Pancreas (tissue), 10 donors: ENCODE measurements at regions not wholly inside any gene's neighbourhood (a gene's known extent, or its start where the extent isn't known, plus 50 kb on each side); places are given as distances from the start of the nearest gene placed in this dataset.

Source experiments
- ATAC-seq, 4 donors: fragments of 200-7000 bp; cut with Tn5 transposase; one replicate each; pipeline versions ENCODE4 v1.8.0 to v1.9.1; 2020; ENCODE audit warnings: mild to moderate bottlenecking in 4 of 4, moderate library complexity in 4 of 4
- DNase-seq, 6 donors: peaks; one replicate each; pipeline ENCODE4 v3.0.0-alpha.2; 2020
- FAIRE-seq: peaks from 2 replicates; lab custom pipeline; 2012; peaks lifted over from hg19 to GRCh38; lab: Jason Lieb, UNC
- H3K27ac ChIP-seq, 4 donors: fragments of 200-600 bp; sonication (generic); 1 replicate in 3 of 4; 2 replicates in 1 of 4; pipeline versions ENCODE4 v1.5.0 to v1.8.0; 2020
- H3K27me3 ChIP-seq, 4 donors: fragments of 200-600 bp; one replicate each; pipeline ENCODE4 v1.8.0; 2021
- H3K36me3 ChIP-seq, 3 donors: fragments of 200-600 bp; sonication (generic) in 1 of 3; one replicate each; pipeline versions ENCODE4 v1.5.0 to v1.8.0; 2020 to 2021
- H3K4me1 ChIP-seq, 3 donors: fragments of 200-600 bp; one replicate each; pipeline ENCODE4 v1.8.0; 2021
- H3K4me3 ChIP-seq, 4 donors: fragments of 200-600 bp; sonication (generic) in 2 of 4; one replicate each; pipeline versions ENCODE4 v1.5.0 to v1.8.0; 2020 to 2021
- H3K9me3 ChIP-seq, 4 donors: fragments of 200-600 bp; one replicate each; pipeline ENCODE4 v1.8.0; 2021
- WGBS, 2 donors: extraction: QIAGEN DNeasy Blood & Tissue Kit; methylation state at CpG; one replicate each; pipeline ENCODE4 v1.1.7; 2013; 5-methylcytosine and 5-hydroxymethylcytosine counted together
- intact Hi-C, 3 donors: fragments of 100-400 bp; cut with DNase I; formaldehyde crosslinking; loops; one replicate each; pipeline versions ENCODE4 v1.11.1 to v1.14.2; 2022
- TF ChIP-seq, protein P1 (sequence below), 4 donors: fragments of 200-600 bp; sonication (generic) in 3 of 4; IDR thresholded peaks; one replicate each; pipeline versions ENCODE4 v1.5.0 to v1.8.0; 2021; ENCODE audit warnings: antibody characterized with exemption in 4 of 4
- donor health status: healthy with polysubstance abuse.
- donor health status: DM: no; HTN: no; CAD: no; lungs with moderate emphysema.
- donor health status: DM: no; HTN: no; CAD: no.
- donor health status: control.
- donor health status: control.
- donor health status: Bipolar disorder and iron deficiency.
- donor health status: DM: yes; HTN: yes; CAD: no.
- donor health status: DM: no; HTN: no; CAD: no.
- donor health status: DM: no; HTN: no; CAD: no.
- donor health status: DM: yes; HTN: yes; CAD: no.

DNA sequence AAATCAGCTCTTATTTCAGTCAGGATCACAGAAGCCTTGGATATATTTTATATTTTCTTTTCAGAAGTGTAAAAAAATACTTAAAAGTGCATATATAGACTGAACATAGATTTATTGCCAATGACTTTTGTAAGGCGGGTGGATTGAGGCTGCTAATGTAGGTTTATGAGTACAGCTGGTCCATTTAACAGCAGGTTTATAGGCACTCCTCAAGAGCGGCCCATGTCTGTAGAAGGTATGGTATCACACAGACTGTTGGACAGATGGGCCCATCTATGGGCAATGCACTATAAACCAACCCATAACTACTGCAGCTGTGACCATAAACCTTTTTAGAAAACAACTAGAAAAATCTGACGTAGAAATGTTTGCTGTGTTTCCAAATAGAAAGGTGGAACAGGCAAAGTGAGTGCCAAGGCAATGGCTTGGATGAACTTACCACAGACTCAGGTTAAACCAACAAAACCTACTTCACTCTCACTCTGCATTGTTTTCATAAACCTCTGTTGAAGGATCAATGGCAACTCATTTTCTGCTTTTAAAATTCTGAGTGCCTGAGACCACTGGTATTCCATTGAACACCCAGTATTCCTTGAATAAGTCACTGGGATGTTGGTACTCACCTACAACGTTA is 170.6 kb upstream of the EYA4 start:
- no peaks in the 10 kb centered on the region for H3K4me1 ChIP-seq
- no peaks in the 10 kb centered on the region for H3K27me3 ChIP-seq
- no peaks in the 10 kb centered on the region for H3K9me3 ChIP-seq
- intact Hi-C loops = no loop called here
- no peak for DNase-seq
- FAIRE-seq = no peak
- ATAC-seq = no peak
- no peaks in the 10 kb centered on the region for H3K36me3 ChIP-seq
- H3K27ac ChIP-seq = no peak overlapping the region
- TF ChIP-seq, protein P1, sequence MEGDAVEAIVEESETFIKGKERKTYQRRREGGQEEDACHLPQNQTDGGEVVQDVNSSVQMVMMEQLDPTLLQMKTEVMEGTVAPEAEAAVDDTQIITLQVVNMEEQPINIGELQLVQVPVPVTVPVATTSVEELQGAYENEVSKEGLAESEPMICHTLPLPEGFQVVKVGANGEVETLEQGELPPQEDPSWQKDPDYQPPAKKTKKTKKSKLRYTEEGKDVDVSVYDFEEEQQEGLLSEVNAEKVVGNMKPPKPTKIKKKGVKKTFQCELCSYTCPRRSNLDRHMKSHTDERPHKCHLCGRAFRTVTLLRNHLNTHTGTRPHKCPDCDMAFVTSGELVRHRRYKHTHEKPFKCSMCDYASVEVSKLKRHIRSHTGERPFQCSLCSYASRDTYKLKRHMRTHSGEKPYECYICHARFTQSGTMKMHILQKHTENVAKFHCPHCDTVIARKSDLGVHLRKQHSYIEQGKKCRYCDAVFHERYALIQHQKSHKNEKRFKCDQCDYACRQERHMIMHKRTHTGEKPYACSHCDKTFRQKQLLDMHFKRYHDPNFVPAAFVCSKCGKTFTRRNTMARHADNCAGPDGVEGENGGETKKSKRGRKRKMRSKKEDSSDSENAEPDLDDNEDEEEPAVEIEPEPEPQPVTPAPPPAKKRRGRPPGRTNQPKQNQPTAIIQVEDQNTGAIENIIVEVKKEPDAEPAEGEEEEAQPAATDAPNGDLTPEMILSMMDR (IDR thresholded peaks at IDR 0.05) = no peak
- WGBS, 2 donors = 57 to 72% methylated on average over 4 of the region's 4 CpGs
- no peak overlapping the region for H3K4me3 ChIP-seq

DNA sequence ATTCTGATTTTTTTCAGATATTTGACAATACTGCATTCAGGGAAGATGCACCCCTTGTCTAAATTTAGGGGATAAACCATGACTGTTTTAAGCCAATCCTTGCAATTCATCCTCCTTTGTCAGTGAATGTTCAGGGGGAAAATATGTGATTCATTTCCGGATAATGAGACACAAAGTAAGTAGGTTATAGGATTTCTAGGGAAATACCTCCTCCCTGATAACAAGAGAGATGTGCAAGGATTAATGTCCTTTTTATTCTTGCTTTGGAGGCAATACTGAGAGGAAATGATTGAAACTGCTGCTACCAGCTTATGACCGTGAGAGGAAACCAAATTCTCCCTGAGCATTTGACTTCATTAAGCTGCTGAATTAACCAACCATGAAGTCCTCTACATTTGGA is 161.3 kb upstream of the EYA4 start:
- Histone ChIP-seq H3K4me1 (no peaks in the 10 kb centered on the region), H3K4me3 (no peak overlapping the region), H3K27ac (no peak overlapping the region), H3K36me3 (no peaks in the 10 kb centered on the region), H3K9me3 (no peaks in the 10 kb centered on the region), H3K27me3 (no peaks in the 10 kb centered on the region)
- intact Hi-C loops = no loop called here
- FAIRE-seq (no peak), ATAC-seq (no peak), DNase-seq (no peak)
- TF ChIP-seq, protein P1 (IDR thresholded peaks at IDR 0.05) = no peak
- WGBS, 2 donors = 41 to 73% methylated on average over 2 of the region's 2 CpGs

DNA sequence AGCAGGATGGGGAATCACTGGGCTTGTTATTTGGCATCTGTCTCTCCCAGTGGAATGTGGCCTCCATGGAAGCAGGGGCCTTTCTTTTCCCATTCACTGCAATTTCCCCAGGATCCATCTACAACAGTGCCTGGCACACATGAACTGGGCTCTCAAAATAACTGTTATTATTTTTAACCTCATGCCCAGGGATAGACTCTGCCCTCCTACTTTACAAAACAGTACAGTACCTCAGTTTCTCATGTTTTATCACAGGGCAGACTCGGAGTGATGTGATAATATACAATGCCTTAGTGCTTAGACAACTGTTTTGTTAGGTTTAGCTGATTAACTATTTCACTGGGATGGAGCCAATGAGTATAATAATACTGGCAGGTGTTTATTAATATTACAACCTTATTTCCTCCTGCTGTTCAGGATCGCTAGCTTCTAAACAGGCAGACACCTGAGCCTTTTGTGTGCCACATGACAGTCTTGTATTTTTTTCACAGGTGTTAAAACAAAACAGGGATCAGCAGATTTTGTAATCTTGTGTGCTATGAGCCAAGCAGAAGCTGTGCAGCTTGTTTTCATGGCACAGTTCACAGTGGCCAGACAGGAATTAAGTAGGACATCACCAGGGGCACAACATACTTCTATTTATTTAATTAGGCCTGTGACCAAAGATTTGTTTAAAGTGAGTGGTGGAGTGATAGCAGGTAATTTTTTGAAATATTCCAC is 157.7 kb upstream of the EYA4 start:
- FAIRE-seq = no peak
- Histone ChIP-seq H3K27me3 (no peaks in the 10 kb centered on the region), H3K36me3 (no peaks in the 10 kb centered on the region), H3K4me1 (no peaks in the 10 kb centered on the region), H3K9me3 (no peaks in the 10 kb centered on the region), H3K4me3 (no peak overlapping the region), H3K27ac (no peak overlapping the region)
- peak in 1 of 6 donors; percentile 11 for DNase-seq
- 5 to 12% methylated on average over 2 of the region's 2 CpGs for WGBS, 2 donors
- ATAC-seq = peak; percentile 55 to 85 (median 66)
- TF ChIP-seq, protein P1 (IDR thresholded peaks at IDR 0.05) = no peak
- intact Hi-C loops = no loop called here

DNA sequence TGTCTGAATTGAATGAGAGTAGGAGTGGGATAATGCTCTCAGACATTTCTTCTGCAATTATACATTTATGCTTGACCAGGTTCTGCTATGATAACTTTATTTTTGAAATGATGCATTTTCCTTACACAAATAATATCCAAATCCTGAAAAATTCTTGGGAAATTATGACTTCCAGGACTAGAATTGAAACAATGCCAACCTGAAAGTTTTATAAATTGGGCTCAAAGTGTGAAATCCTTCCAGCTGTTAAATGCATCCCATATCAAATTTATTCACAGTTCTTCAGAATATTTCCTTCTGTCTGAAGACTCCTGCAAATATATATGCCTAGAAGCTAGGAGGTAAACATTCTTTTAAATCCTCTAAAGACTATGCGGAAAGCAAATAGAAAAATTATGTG is 155.7 kb upstream of the EYA4 start:
- DNase-seq (no peak), FAIRE-seq (no peak), ATAC-seq (no peak)
- TF ChIP-seq, protein P1 (IDR thresholded peaks at IDR 0.05) = no peak
- no peaks in the 10 kb centered on the region for H3K36me3 ChIP-seq
- H3K27me3 ChIP-seq = no peaks in the 10 kb centered on the region
- no peaks in the 10 kb centered on the region for H3K4me1 ChIP-seq
- no peak overlapping the region for H3K27ac ChIP-seq
- 94 to 95% methylated on average over 1 of the region's 1 CpG for WGBS, 2 donors
- H3K4me3 ChIP-seq = no peak overlapping the region
- H3K9me3 ChIP-seq = no peaks in the 10 kb centered on the region
- intact Hi-C loops = no loop called here

DNA sequence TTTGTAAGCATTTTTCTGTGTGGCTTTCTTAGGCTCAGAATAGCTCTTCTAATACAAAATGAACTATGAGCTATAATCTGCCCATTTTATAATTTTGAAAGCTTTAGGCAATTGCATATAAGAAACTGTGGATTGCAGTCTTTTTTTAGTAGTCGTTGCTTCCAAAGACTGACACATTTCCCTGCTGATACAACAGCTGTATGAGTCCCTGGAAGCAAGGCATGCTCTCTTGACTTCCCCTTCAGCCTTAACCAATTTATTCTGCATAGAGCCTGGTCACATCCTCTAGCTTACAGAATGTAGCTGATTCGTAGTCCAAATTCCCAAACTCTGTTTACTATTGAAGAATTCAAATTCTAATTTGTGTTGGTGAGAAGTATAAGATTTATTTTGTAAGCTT is 155.3 kb upstream of the EYA4 start:
- TF ChIP-seq, protein P1 (IDR thresholded peaks at IDR 0.05) = no peak
- DNase-seq (no peak), ATAC-seq (no peak), FAIRE-seq (no peak)
- Histone ChIP-seq H3K4me3 (no peak overlapping the region), H3K4me1 (no peaks in the 10 kb centered on the region), H3K27me3 (no peaks in the 10 kb centered on the region), H3K36me3 (no peaks in the 10 kb centered on the region), H3K27ac (no peak overlapping the region), H3K9me3 (no peaks in the 10 kb centered on the region)
- 45 to 57% methylated on average over 2 of the region's 2 CpGs for WGBS, 2 donors
- intact Hi-C loops = no loop called here
